CD4-positive, alpha-beta T cell (primary cell): ENCODE measurements at regions not wholly inside any gene's neighbourhood (a gene's known extent, or its start where the extent isn't known, plus 50 kb on each side); places are given as distances from the start of the nearest gene placed in this dataset.

Experiments used
- ATAC-seq: fragments of 200-7000 bp; cut with Tn5 transposase; one replicate; pipeline ENCODE4 v1.10.0; 2022; ENCODE audit warnings: mild to moderate bottlenecking; ENCODE audit not compliant: poor library complexity
- CTCF ChIA-PET: fragments of 350-600 bp; sonication (Branson Sonifier 250); formaldehyde crosslinking; loops from one replicate; lab custom pipeline; 2021; ENCODE audit warnings: antibody characterized with exemption, inconsistent platforms; lab: Charles Lee
- POLR2A ChIA-PET: fragments of 350-600 bp; sonication (Branson Sonifier 250); formaldehyde crosslinking; loops from one replicate; lab custom pipeline; 2021; ENCODE audit warnings: antibody characterized with exemption, inconsistent platforms; lab: Charles Lee
- DNase-seq, 14 experiments: peaks; one replicate each; pipeline ENCODE4 v3.0.0-alpha.2; 2013 to 2020; ENCODE audit warnings: mixed read lengths in 2 of 14
- H3K27ac ChIP-seq, 2 donors: one replicate each; pipeline versions ENCODE4 v1.5.1 to v1.7.0; 2013; ENCODE audit warnings: low read length in 2 of 2, low read depth in 1 of 2, mild to moderate bottlenecking in 1 of 2
- H3K27me3 ChIP-seq, 2 experiments: 1 replicate in 1 of 2; 2 replicates in 1 of 2; pipeline versions ENCODE4 v1.6.1 to v1.7.0; 2013; ENCODE audit warnings: low read length in 2 of 2, control low read depth in 1 of 2, mild to moderate bottlenecking in 1 of 2, moderate library complexity in 1 of 2; ENCODE audit not compliant: insufficient read depth in 2 of 2, control insufficient read depth in 1 of 2
- H3K36me3 ChIP-seq: one replicate; pipeline ENCODE4 v1.6.1; 2013; ENCODE audit warnings: low read length, control low read depth; ENCODE audit not compliant: insufficient read depth
- H3K4me1 ChIP-seq: one replicate; pipeline ENCODE4 v1.6.1; 2013; ENCODE audit warnings: low read length, control low read depth; ENCODE audit not compliant: insufficient read depth
- H3K4me3 ChIP-seq: one replicate; pipeline ENCODE4 v1.5.1; 2013; ENCODE audit warnings: mild to moderate bottlenecking, low read length, moderate library complexity
- H3K9me3 ChIP-seq, 2 experiments: 1 replicate in 1 of 2; 2 replicates in 1 of 2; pipeline versions ENCODE4 v1.6.1 to v1.7.0; 2013; ENCODE audit warnings: low read length in 2 of 2, mild to moderate bottlenecking in 2 of 2, control low read depth in 1 of 2, moderate library complexity in 1 of 2; ENCODE audit not compliant: control insufficient read depth in 1 of 2, insufficient read depth in 1 of 2
- H3K27ac Mint-ChIP-seq: one replicate; pipeline ENCODE4 v1.8.0; 2020; ENCODE audit warnings: mixed read lengths
- H3K27me3 Mint-ChIP-seq: one replicate; pipeline ENCODE4 v1.8.0; 2021; ENCODE audit warnings: mixed read lengths
- H3K36me3 Mint-ChIP-seq: one replicate; pipeline ENCODE4 v1.8.0; 2021; ENCODE audit warnings: low read depth, mixed read lengths
- H3K4me1 Mint-ChIP-seq: one replicate; pipeline ENCODE4 v1.8.0; 2021; ENCODE audit warnings: low read depth, mixed read lengths
- H3K4me3 Mint-ChIP-seq: one replicate; pipeline ENCODE4 v1.8.0; 2020; ENCODE audit warnings: mild to moderate bottlenecking, mixed read lengths
- H3K9me3 Mint-ChIP-seq: one replicate; pipeline ENCODE4 v1.8.0; 2020; ENCODE audit warnings: mixed read lengths
- intact Hi-C, 2 experiments: fragments of 100-400 bp; cut with DNase I in 1 of 2; cut with micrococcal nuclease in 1 of 2; formaldehyde crosslinking; loops; one replicate each; pipeline versions ENCODE4 v1.15.1 to v1.9.0; 2023 to 2025; cut with DNase I, micrococcal nuclease
- TF ChIP-seq, protein P1 (sequence below): fragments of 200-600 bp; IDR thresholded peaks from one replicate; pipeline ENCODE4 v1.8.0; 2022; ENCODE audit warnings: antibody characterized with exemption, mild to moderate bottlenecking

DNA sequence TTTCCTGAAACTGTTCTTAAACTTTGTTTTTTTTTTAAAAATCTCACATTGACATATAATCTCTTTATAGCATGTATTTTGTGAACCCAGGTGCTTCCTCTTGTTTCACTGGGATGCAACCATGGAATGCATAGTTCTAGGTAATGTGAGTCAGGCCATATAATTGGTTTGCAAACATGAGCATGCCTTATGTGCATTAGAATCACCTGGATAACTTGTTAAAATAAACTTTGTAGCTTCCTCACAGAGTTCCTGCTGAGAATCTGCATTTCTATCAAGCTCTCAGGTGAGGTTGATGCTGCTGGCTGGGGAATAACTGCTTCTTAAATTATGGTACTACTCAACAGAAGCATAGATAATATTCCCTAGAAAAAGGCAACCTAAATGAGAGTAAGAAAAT, 940.3 kb upstream of the LCORL start:
- Histone ChIP-seq H3K9me3 (peaks cover 0 to 4% of the 10 kb centered on the region in 2 experiments), H3K27ac (no peak overlapping the region), H3K27me3 (no peaks in the 10 kb centered on the region), H3K36me3 (no peaks in the 10 kb centered on the region), H3K4me3 (no peak overlapping the region), H3K4me1 (no peaks in the 10 kb centered on the region)
- no peak for DNase-seq
- H3K27me3 Mint-ChIP-seq, result no peaks in the 10 kb centered on the region
- H3K4me3 Mint-ChIP-seq, result no peak overlapping the region
- POLR2A ChIA-PET, result no interaction called here
- TF ChIP-seq, protein P1, sequence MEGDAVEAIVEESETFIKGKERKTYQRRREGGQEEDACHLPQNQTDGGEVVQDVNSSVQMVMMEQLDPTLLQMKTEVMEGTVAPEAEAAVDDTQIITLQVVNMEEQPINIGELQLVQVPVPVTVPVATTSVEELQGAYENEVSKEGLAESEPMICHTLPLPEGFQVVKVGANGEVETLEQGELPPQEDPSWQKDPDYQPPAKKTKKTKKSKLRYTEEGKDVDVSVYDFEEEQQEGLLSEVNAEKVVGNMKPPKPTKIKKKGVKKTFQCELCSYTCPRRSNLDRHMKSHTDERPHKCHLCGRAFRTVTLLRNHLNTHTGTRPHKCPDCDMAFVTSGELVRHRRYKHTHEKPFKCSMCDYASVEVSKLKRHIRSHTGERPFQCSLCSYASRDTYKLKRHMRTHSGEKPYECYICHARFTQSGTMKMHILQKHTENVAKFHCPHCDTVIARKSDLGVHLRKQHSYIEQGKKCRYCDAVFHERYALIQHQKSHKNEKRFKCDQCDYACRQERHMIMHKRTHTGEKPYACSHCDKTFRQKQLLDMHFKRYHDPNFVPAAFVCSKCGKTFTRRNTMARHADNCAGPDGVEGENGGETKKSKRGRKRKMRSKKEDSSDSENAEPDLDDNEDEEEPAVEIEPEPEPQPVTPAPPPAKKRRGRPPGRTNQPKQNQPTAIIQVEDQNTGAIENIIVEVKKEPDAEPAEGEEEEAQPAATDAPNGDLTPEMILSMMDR, result no peak
- intact Hi-C loops, result no loop called here
- no peak overlapping the region for H3K27ac Mint-ChIP-seq
- peaks cover 14% of the 10 kb centered on the region for H3K9me3 Mint-ChIP-seq
- no peaks in the 10 kb centered on the region for H3K4me1 Mint-ChIP-seq
- no peak for ATAC-seq
- no peaks in the 10 kb centered on the region for H3K36me3 Mint-ChIP-seq
- CTCF ChIA-PET, result no interaction called here

DNA sequence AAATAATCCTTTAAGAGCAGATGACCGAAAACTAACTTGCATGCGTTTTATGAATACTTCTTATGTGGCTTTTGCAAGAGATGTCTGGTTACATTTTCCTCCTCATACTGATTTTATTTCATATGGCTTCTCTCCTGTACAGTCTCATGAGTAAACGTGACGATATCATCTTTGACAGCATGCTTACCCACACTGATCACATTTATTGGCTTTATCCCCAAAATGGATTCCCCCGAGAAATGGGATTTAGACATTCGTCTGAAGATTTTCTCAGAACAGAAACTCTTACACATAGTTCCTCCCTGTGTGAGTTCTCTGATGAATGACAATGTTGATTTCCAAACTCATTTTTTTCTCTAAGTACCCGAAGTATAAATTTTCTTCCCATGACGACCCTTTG, 939.7 kb upstream of the LCORL start:
- Mint-ChIP-seq H3K27me3 (no peaks in the 10 kb centered on the region), H3K4me1 (no peaks in the 10 kb centered on the region), H3K36me3 (no peaks in the 10 kb centered on the region), H3K9me3 (peaks cover 14% of the 10 kb centered on the region), H3K4me3 (no peak overlapping the region), H3K27ac (no peak overlapping the region)
- TF ChIP-seq, protein P1, result no peak
- no peaks in the 10 kb centered on the region for H3K36me3 ChIP-seq
- H3K27me3 ChIP-seq, result no peaks in the 10 kb centered on the region
- no peaks in the 10 kb centered on the region for H3K4me1 ChIP-seq
- DNase-seq, result no peak
- H3K27ac ChIP-seq, result no peak overlapping the region
- ChIA-PET CTCF (no interaction called here), POLR2A (no interaction called here)
- intact Hi-C loops, result no loop called here
- ATAC-seq, result no peak
- peaks cover 0 to 4% of the 10 kb centered on the region in 2 experiments for H3K9me3 ChIP-seq
- H3K4me3 ChIP-seq, result no peak overlapping the region

DNA sequence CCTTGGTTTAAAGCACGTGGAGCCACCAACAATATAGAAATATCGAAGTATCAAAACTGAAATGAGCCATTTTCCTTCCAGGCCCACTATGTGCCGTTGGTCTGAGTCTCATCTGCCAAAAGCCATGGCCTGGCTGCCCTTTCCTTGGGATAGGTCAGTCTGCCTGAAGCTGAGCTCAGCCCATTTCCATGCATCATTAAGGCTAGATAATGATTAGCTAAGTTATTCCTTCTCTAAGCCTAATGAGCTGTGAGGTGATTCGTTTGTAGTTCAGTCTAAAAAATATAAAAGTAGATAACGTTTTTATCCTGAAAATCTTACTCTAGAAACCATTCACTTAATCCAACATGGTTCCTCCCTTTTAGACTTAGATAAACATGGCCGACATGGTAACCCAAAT, 936.2 kb upstream of the LCORL start:
- TF ChIP-seq, protein P1, result no peak
- H3K36me3 Mint-ChIP-seq, result no peaks in the 10 kb centered on the region
- no peaks in the 10 kb centered on the region for H3K36me3 ChIP-seq
- intact Hi-C loops, result no loop called here
- H3K27me3 ChIP-seq, result no peaks in the 10 kb centered on the region
- no peak overlapping the region for H3K27ac Mint-ChIP-seq
- no peak overlapping the region for H3K27ac ChIP-seq
- DNase-seq (no peak), ATAC-seq (no peak)
- H3K4me3 Mint-ChIP-seq, result no peak overlapping the region
- H3K9me3 Mint-ChIP-seq, result peaks cover 20% of the 10 kb centered on the region
- no peaks in the 10 kb centered on the region for H3K27me3 Mint-ChIP-seq
- no peaks in the 10 kb centered on the region for H3K4me1 ChIP-seq
- peaks cover 0 to 4% of the 10 kb centered on the region in 2 experiments for H3K9me3 ChIP-seq
- H3K4me1 Mint-ChIP-seq, result no peaks in the 10 kb centered on the region
- POLR2A ChIA-PET, result no interaction called here
- no peak overlapping the region for H3K4me3 ChIP-seq
- CTCF ChIA-PET, result no interaction called here
